NCI-H748 (cell line): ENCODE measurements at regions not wholly inside any gene's neighbourhood (a gene's known extent, or its start where the extent isn't known, plus 50 kb on each side); places are given as distances from the start of the nearest gene placed in this dataset.
A peak's percentile ranks its signal among the peaks of the same experiment; 100 is the strongest.

Experiments
- DNase-seq: peaks from one replicate; lab custom pipeline; 2025; ENCODE audit not compliant: unreplicated experiment; lab: John Stamatoyannopoulos, UW

DNA sequence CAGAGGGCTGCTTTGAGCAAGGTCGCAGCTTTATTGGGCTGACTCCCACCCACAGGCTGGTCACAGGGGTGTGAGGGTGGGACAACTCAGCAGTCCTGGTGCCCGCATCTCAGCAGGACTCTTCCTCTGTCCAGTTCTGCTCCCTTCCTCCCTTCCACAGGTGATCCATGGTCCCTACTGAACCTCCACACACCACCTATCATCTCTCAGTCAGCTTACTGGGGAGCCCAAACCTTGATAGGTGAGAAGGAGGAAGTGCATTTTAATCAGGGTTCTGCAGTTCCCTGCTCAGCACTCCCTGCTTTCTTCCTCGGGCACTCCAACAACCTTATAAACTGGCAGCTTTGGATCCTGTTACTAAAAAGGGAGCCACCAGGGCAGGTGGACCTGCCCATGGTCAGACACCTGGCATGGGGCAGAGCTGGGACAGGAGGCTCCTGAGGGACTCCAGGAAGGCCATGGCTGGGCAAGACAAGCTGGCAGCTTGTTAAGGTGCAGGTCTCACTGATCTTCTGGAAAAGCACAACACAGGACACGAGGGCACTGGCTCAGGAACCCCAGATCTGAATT lies 664.6 kb downstream of the BCL11B start:
- DNase-seq: no peak

DNA sequence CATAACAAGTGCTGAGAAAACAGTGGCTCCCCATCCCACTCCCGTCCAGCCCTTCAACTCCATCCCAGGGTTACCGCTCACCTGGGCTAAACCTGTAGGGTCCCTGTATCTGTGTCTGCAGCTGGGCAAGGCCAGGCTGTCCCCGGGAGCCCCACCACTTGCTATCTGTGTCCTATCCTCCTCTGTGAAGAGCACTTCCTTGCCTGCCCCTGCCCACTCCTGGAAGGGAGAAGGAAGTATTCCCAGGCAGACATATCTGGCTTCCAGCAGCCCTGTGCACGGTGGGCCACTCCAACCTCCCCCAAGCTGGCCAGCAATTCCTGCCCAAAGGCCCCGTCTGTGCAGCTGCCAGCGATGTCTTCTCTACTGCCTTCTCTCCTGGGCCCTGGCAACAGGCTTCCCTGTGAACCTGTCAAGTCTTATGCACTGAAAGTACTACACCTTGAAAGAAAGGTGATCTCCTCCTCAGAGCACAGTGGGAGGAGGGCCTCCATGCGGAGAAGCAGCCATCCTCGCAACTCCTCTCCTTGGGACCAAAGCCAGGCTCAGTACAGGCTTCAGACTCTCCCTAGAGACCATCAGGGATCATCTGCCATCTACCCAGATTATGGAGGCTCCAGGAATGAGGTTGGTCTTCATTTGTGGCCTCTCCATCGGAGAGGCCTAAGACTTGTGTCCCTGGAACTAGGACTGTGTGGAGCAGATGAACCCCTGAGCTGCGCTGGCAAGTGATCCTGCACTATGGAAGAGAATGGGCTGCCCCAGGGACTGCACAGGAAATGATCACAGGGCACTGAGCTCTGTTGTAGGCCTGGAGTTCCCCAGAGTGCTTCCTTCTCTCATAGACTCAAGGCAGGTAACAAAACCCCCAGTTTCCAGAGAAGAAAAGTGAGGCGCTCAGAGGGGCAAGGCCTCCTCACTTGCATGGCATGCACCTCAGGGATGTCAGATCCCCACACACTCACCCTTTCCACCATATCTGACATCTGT lies 663.6 kb downstream of the BCL11B start:
- no peak for DNase-seq

DNA sequence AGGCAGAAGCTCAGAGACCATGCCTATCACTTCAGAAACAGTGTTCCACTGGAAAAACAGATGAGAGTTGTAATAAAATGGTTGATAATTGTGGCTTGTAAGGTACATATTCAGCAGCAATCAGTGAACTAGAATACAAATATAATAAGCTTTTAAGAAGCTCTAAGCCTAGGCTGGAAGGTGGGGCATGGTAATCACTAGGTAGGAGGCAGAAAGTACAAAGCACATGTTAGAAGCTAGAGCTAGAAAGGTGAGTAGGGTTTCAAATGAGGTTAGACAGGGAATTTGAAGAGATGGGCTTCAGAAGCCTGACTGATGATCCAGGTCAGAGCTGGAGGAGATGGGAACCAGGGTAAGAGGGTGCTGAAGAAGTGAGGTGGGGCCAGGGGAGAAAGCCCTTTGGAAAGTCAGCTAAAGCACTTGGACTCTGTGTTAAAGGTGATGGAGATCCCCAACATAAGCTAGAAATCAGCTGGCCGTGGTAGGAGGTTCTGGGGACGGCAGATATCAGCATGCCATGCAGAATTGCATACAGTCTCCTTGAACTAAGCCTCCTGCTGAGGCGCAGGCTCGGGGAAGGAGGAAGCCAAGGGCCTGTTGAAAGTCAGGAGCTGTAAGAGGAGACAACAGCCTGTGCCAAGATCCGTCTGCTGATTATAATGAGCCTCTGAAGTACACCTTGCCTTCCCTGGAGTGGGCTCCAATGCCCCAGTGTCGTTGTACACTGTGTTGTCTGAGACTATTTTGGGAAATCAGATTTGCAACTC lies 659.4 kb downstream of the BCL11B start:
- no peak for DNase-seq

DNA sequence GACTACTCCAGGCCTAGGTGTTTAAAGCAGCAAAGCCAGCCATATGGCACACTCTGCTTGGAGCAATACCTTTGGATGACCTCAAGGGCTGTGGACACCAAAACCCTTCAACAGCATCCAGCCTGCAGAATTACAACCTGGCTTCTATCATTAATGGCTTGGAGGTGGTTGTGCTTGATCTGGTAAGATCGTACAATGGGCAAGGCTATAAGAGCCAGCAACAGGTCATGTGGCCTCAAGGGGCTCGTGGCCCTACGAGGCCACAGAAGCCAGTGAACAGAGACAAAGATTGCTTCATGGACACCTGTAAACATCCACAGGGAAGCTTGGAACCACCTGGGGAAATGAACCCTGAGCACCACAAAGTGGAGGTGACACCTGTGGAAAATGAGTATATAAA lies 657.3 kb downstream of the BCL11B start:
- no peak for DNase-seq

- DNase-seq: no peak
Observed at GRCh38 chr14:98622208-98623051, 649.6 kb downstream of the BCL11B start.

GRCh38 chr14:98623788-98624415 lies 648.1 kb downstream of the BCL11B start:
- DNase-seq: peak; percentile 77

GRCh38 chr14:98633380-98633779 lies 638.6 kb downstream of the BCL11B start:
- DNase-seq: peak; percentile 99

GRCh38 chr14:98634043-98634820 lies 637.8 kb downstream of the BCL11B start:
- peak; percentile 58 for DNase-seq

DNA sequence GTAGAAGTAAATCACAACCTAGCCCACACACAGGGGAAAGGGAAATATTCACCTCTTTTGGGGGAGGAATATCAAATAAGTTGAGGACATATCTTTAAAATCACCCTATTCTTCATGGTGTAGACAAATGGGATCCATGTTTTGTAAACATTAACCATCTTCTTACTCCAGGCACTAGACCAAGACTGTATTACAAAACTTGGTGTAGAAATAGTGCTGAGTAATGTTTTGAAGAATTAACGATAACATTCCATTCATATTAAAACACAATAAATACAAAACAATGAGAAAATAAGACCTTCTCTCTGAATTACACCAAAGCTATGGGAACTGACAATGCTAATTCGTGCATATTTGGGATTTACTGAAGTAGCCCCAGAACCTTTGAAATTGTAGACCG lies 633.6 kb downstream of the BCL11B start:
- DNase-seq: no peak

DNA sequence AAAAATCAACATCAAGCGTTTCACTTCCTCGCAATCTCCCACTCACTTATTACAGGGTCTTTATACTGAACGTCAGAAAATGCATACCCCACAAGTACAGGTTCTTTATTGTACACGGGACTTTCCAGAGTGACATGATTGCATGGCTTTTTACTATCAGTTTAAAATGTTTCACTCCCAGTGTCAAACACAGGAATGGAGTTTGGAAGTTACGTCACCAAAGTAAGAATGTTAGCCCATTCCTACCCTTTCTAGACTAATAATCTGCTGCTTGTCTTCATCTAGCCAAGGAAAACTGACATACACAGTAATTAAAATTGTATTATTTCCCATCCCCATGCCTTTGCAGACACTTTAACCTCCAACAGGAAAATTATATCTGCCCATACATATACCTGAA lies 624.2 kb downstream of the BCL11B start:
- DNase-seq: no peak

DNA sequence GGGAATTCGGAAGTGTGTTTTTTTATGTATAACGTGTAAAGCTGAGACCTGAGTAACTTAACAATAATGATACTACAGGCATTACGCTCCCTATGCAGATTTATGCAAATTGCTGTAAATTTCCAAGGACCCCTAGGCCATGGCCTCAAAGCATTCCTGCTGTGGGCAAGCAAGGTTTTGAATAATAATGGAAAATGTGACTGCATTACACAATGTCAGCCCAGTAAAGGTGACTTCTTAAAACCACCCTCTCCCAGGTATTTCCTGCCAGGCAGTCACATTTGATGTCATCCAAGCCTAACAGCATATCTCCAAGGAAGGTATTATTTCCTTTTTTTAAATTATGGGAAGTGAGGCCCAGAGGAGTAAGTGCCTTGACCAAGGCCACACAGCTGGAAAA lies 621.0 kb downstream of the BCL11B start:
- DNase-seq: no peak

DNA sequence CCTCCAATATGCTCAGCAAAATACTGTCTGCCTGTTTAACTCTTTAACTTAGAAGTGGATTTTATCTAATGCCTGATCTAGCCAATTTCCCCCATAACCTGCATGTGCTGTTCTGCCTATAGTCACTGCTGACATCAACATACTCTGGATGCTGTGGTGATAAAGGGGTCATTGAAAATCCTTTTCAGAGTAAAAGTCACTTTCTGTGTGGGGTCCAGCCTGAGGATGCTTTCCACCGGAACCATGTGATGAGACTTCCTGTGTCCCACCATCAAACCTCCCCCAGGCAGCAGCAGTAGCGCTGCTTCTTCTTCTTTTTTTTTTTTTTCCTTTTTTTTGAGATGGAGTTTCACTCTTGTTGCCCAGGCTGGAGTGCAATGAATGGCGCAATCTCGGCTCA lies 607.0 kb downstream of the BCL11B start:
- DNase-seq: peak; percentile 39

DNA sequence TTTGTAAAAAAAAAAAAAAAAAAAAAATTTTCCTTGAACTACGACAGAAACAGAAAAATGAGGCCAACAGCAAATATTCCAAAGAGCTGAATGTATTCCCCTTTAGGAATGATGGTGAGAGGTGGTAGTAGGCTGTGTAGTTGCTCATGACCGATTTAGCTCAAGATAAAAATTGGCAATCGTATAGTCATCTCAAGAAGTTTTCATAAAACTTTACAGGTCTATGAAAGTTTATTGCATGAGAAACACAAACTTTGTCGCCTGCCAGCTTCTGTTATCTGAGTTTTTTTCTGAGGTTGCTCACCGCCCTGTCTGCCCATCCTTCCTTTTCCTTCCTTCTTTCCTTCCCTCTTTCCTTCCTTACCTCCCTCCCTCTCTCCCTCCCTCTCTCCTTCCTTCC lies 605.5 kb downstream of the BCL11B start:
- DNase-seq: no peak

- DNase-seq: no peak
Observed at GRCh38 chr14:98682033-98682432, 590.0 kb downstream of the BCL11B start.

DNA sequence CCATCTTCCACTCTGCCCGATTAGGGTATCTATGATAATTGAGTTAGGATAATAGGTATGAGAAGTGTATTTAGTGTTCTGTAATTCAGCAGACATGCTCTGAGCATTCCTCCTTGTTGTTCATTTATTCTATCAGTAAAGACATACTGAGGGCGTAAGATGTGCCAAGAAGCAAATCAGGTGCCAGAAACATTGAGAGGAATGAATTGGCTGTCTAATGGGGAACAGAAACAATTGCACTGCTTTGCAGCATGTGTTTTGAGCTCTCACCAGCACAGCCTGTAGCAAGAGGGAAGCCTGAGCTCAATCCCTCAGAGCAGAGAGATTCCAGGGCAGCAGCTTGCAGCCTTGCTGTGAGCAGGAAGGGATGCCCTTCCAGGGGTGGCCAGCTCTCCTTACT lies 589.3 kb downstream of the BCL11B start:
- no peak for DNase-seq

DNA sequence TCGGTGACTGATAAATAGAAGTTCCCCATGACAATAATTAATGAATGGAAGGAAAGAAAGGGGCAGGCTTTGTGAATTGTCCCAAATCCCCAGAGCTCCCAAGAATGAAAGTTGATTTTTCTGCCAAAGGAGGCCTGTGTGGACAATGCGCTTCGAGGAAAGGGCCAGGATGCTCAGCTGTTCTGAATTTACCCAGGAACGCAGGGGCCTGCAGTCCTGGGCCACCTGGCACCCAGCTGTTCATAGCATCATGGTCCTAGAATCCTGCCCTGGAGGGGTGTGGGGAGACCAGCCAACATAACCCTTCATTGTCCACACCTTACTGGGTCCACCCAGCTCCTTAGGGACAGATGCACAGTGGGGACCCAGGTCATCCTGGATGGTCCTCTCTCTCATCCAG lies 587.5 kb downstream of the BCL11B start:
- no peak for DNase-seq

DNA sequence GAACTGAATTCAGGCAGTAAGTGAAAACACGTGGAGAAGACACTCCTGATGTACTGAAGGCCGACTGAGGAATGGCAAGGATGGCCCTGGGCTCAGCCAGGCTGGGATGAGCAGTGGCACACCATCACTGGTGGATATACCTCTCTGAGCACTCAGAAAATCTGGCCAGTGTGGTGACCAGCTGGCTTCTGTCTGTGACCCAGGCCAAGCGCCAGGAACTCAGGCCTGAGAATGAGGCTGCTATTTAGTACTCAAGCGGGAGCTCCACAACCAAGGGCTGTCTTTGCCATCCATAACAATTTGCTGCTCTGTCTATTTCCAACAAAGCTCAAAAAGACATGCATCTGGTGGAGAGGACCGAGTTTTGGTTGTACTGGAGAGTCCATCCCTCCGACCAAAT lies 586.3 kb downstream of the BCL11B start:
- DNase-seq: no peak

DNA sequence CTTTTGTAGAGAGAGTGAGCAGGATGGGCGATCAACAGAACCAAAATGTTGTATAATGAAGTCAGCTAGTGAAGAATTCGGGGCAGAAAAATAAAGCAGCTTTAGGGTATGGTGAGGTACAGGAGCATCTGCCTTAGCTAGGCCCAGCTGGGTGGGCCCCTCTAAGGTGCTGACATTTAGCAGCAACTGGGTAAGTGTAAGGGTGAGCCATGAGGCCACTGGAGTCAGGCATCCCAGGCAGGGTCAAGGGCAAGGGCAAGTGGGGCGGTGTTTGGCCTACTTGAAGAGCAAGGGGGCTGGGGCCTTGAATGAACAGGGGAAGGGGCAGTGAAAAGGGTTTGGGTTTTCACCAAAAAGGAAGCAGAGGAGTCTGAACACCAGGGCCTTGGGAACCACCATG lies 583.6 kb downstream of the BCL11B start:
- DNase-seq: no peak

DNA sequence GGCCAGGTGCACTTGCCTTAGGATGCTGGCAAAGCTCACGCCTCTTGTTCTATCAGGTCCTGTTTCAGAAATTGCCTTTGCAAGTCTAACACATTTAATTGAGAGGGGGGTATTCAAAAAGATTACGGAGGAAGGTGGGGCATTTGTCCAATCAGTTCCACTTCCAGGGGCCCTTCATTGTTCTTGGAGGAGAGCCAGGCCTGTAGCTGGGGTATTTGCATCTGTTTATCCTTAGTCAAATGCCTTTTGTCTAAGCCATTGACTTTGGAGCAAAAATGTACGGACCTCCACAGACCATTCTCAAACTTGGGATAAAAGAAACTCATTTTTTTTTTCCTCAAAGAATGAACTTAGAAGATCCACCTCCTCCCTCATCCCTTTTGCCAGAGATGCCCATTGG lies 582.0 kb downstream of the BCL11B start:
- peak; percentile 34 for DNase-seq

GRCh38 chr14:98692832-98693231 lies 579.2 kb downstream of the BCL11B start:
- DNase-seq: no peak
